Liver (tissue), 7 donors: ENCODE measurements at regions not wholly inside any gene's neighbourhood (a gene's known extent, or its start where the extent isn't known, plus 50 kb on each side); places are given as distances from the start of the nearest gene placed in this dataset.

Experiments
- DNase-seq: peaks from one replicate; pipeline ENCODE4 v3.0.0-alpha.2; 2017; ENCODE audit warnings: low spot score
- H3K27ac ChIP-seq, 2 donors: one replicate each; pipeline ENCODE4 v1.7.0; 2013; ENCODE audit warnings: inconsistent platforms in 2 of 2, low read length in 2 of 2, control low read depth in 1 of 2, low read depth in 1 of 2, mild to moderate bottlenecking in 1 of 2
- H3K27me3 ChIP-seq, 4 donors: one replicate each; pipeline versions ENCODE4 v1.6.1 to v1.7.0; 2013; ENCODE audit warnings: low read length in 3 of 4, inconsistent platforms in 1 of 4, mild to moderate bottlenecking in 1 of 4, moderate library complexity in 1 of 4; ENCODE audit not compliant: control insufficient read depth in 4 of 4, insufficient read depth in 4 of 4
- H3K36me3 ChIP-seq, 4 donors: one replicate each; pipeline versions ENCODE4 v1.6.1 to v1.7.0; 2013; ENCODE audit warnings: low read length in 3 of 4, mild to moderate bottlenecking in 3 of 4, low read depth in 1 of 4, moderate library complexity in 1 of 4; ENCODE audit not compliant: control insufficient read depth in 4 of 4, insufficient read depth in 3 of 4
- H3K4me1 ChIP-seq, 4 donors: one replicate each; pipeline versions ENCODE4 v1.6.1 to v1.7.0; 2013; ENCODE audit warnings: low read length in 3 of 4, mild to moderate bottlenecking in 3 of 4, moderate library complexity in 1 of 4; ENCODE audit not compliant: control insufficient read depth in 4 of 4, insufficient read depth in 4 of 4
- H3K4me3 ChIP-seq, 3 donors: one replicate each; pipeline versions ENCODE4 v1.6.1 to v1.7.0; 2013; ENCODE audit warnings: low read length in 3 of 3, control low read depth in 1 of 3, low read depth in 1 of 3, mild to moderate bottlenecking in 1 of 3
- H3K9ac ChIP-seq, 2 donors: one replicate each; pipeline ENCODE4 v1.7.0; 2013; ENCODE audit warnings: low read length in 2 of 2, mild to moderate bottlenecking in 2 of 2, moderate library complexity in 2 of 2, control low read depth in 1 of 2, low read depth in 1 of 2
- H3K9me3 ChIP-seq, 4 donors: one replicate each; pipeline versions ENCODE4 v1.6.1 to v1.7.0; 2013; ENCODE audit warnings: low read length in 3 of 4; ENCODE audit not compliant: control insufficient read depth in 4 of 4
- EGR1 ChIP-seq, 2 donors: IDR thresholded peaks; 2 replicates each; pipeline ENCODE4 v1.6.1; 2016 to 2018; ENCODE audit warnings: antibody characterized with exemption in 2 of 2, low read depth in 2 of 2
- FOXA1 ChIP-seq: IDR thresholded peaks from 2 replicates; pipeline ENCODE4 v1.6.1; 2016; ENCODE audit warnings: antibody characterized with exemption
- FOXA2 ChIP-seq: IDR thresholded peaks from 2 replicates; pipeline ENCODE4 v1.6.1; 2016; ENCODE audit warnings: antibody characterized with exemption
- GABPA ChIP-seq, 2 donors: IDR thresholded peaks in 1 of 2; conservative IDR thresholded peaks in 1 of 2; 2 replicates each; pipeline ENCODE4 v1.6.1; 2016; ENCODE audit warnings: antibody characterized with exemption in 2 of 2, mild to moderate bottlenecking in 1 of 2, moderate library complexity in 1 of 2
- HNF4A ChIP-seq, 2 donors: conservative IDR thresholded peaks; 2 replicates each; pipeline ENCODE4 v1.6.1; 2016; ENCODE audit warnings: antibody characterized with exemption in 2 of 2, mild to moderate bottlenecking in 2 of 2
- HNF4G ChIP-seq: IDR thresholded peaks from 2 replicates; pipeline ENCODE4 v1.6.1; 2016; ENCODE audit warnings: antibody characterized with exemption
- JUND ChIP-seq, 2 donors: IDR thresholded peaks; 2 replicates each; pipeline ENCODE4 v1.6.1; 2016; ENCODE audit warnings: antibody characterized with exemption in 2 of 2
- NR2F2 ChIP-seq: IDR thresholded peaks from 2 replicates; pipeline ENCODE4 v1.6.1; 2016; ENCODE audit warnings: antibody characterized with exemption
- RAD21 ChIP-seq, 2 donors: IDR thresholded peaks; 2 replicates each; pipeline ENCODE4 v1.6.1; 2016; ENCODE audit warnings: antibody characterized with exemption in 2 of 2, mild to moderate bottlenecking in 2 of 2
- RXRA ChIP-seq, 2 donors: IDR thresholded peaks; 2 replicates each; pipeline ENCODE4 v1.6.1; 2017 to 2018; ENCODE audit warnings: antibody characterized with exemption in 2 of 2, mild to moderate bottlenecking in 1 of 2
- SP1 ChIP-seq: IDR thresholded peaks from 2 replicates; pipeline ENCODE4 v1.6.1; 2018; ENCODE audit warnings: antibody characterized with exemption, mild to moderate bottlenecking
- TAF1 ChIP-seq: conservative IDR thresholded peaks from 2 replicates; pipeline ENCODE4 v1.6.1; 2016; ENCODE audit warnings: antibody characterized with exemption, mild to moderate bottlenecking
- YY1 ChIP-seq: IDR thresholded peaks from 2 replicates; pipeline ENCODE4 v1.6.1; 2016; ENCODE audit warnings: antibody characterized with exemption, mild to moderate bottlenecking
- WGBS: extraction: QIAGEN DNeasy Blood & Tissue Kit; methylation state at CpG from one replicate; pipeline ENCODE4 v1.1.7; 2013; 5-methylcytosine and 5-hydroxymethylcytosine counted together
- TF ChIP-seq, protein P1 (sequence below): IDR thresholded peaks from 2 replicates; pipeline ENCODE4 v1.6.1; 2016; ENCODE audit warnings: antibody characterized with exemption
- TF ChIP-seq, protein P2 (sequence below): IDR thresholded peaks from 2 replicates; pipeline ENCODE4 v1.6.1; 2016; ENCODE audit warnings: antibody characterized with exemption, mild to moderate bottlenecking
- TF ChIP-seq, protein P3 (sequence below): IDR thresholded peaks from 2 replicates; pipeline ENCODE4 v1.6.1; 2016; ENCODE audit warnings: antibody characterized with exemption
- TF ChIP-seq, protein P4 (sequence below): IDR thresholded peaks from 2 replicates; pipeline ENCODE4 v1.6.1; 2016; ENCODE audit warnings: antibody characterized with exemption
- donor health status: healthy.
- donor health status: healthy.
- donor health status: healthy.
- donor health status: healthy.

DNA sequence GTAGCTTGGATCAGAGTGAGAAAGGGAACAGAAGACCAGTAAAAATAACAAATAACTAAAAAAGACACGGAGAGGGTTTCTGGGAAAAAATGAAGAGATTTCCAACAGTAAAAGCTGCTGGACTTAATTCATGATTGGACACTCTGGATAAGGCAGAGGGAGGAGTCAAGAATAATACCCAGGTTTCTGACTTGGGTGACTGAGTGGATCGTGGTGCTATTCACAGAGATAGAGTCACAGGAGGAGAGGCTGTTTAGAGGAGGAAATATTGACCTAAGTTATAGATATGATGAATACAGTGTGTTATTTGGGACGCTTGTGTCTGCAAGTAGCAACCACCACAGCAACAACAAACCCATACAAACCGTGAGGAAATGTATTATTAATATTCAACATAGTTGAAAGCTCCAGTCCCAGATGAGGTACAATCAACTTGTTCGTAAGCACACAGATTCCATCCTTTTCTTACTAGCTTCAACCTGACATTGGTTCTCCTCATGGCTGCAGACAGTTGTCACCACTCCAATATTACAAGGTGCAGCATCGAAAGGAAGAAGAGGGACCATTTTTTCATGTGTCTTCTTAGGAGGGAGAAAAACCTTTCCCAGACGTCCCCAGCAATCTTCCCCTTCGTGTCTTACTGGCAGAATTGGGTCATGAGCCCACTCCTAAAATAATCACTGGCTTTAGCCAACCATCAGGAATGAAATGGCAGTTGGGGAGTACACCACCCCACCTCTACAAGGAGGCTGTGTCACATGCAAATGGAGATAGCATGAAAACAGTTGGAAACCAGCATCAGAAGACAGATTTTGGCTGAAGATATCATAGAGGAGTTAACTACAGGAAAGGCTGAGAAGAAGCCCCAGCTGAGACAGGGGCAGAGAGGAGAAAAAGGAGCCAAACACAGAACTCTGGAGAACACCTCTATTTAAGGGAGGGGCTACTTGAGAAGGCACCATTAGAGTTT is 387.8 kb downstream of the SHQ1 start:
- Histone ChIP-seq H3K36me3 (no peaks in the 10 kb centered on the region), H3K27me3 (no peaks in the 10 kb centered on the region), H3K4me3 (no peak overlapping the region), H3K9ac (no peak overlapping the region), H3K4me1 (peaks cover 7 to 25% (median 18%) of the 10 kb centered on the region in 4 donors), H3K27ac (no peak overlapping the region), H3K9me3 (no peaks in the 10 kb centered on the region)
- DNase-seq, result no peak
- 96% methylated on average over 8 of the region's 8 CpGs for WGBS
- TF ChIP-seq TAF1 (no peak), FOXA2 (no peak), JUND (IDR thresholded peaks at IDR 0.05) (no peak), NR2F2 (no peak), RXRA (IDR thresholded peaks at IDR 0.05) (no peak), FOXA1 (no peak), GABPA (IDR thresholded peaks at IDR 0.05 in 1 of 2, conservative IDR thresholded peaks at IDR 0.05 in 1 of 2) (no peak), YY1 (no peak), SP1 (no peak), RAD21 (IDR thresholded peaks at IDR 0.05) (no peak), HNF4G (no peak), HNF4A (conservative IDR thresholded peaks at IDR 0.05) (no peak)
- TF ChIP-seq, protein P1, sequence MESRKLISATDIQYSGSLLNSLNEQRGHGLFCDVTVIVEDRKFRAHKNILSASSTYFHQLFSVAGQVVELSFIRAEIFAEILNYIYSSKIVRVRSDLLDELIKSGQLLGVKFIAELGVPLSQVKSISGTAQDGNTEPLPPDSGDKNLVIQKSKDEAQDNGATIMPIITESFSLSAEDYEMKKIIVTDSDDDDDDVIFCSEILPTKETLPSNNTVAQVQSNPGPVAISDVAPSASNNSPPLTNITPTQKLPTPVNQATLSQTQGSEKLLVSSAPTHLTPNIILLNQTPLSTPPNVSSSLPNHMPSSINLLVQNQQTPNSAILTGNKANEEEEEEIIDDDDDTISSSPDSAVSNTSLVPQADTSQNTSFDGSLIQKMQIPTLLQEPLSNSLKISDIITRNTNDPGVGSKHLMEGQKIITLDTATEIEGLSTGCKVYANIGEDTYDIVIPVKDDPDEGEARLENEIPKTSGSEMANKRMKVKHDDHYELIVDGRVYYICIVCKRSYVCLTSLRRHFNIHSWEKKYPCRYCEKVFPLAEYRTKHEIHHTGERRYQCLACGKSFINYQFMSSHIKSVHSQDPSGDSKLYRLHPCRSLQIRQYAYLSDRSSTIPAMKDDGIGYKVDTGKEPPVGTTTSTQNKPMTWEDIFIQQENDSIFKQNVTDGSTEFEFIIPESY, result no peak
- TF ChIP-seq, protein P2, sequence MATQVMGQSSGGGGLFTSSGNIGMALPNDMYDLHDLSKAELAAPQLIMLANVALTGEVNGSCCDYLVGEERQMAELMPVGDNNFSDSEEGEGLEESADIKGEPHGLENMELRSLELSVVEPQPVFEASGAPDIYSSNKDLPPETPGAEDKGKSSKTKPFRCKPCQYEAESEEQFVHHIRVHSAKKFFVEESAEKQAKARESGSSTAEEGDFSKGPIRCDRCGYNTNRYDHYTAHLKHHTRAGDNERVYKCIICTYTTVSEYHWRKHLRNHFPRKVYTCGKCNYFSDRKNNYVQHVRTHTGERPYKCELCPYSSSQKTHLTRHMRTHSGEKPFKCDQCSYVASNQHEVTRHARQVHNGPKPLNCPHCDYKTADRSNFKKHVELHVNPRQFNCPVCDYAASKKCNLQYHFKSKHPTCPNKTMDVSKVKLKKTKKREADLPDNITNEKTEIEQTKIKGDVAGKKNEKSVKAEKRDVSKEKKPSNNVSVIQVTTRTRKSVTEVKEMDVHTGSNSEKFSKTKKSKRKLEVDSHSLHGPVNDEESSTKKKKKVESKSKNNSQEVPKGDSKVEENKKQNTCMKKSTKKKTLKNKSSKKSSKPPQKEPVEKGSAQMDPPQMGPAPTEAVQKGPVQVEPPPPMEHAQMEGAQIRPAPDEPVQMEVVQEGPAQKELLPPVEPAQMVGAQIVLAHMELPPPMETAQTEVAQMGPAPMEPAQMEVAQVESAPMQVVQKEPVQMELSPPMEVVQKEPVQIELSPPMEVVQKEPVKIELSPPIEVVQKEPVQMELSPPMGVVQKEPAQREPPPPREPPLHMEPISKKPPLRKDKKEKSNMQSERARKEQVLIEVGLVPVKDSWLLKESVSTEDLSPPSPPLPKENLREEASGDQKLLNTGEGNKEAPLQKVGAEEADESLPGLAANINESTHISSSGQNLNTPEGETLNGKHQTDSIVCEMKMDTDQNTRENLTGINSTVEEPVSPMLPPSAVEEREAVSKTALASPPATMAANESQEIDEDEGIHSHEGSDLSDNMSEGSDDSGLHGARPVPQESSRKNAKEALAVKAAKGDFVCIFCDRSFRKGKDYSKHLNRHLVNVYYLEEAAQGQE, result no peak
- TF ChIP-seq, protein P3, sequence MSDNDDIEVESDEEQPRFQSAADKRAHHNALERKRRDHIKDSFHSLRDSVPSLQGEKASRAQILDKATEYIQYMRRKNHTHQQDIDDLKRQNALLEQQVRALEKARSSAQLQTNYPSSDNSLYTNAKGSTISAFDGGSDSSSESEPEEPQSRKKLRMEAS, result no peak

DNA sequence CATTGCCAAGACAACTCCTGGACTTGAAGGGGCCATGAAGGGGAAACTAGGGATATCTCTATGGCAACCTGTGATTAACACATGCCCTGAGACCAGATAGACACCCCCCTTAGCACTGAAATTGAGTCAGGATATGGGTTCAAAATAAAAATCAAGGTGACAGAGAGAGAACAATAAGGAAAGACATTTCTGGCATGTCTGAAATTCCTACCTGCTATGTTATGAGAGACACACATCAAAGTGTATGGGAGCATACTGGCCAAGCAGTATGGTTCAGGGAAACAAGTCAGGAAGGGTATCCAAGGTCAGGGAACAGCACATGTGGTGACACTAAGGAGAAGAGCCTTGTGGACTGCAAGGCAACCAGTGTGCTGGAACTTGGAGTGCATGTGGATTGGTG is 388.7 kb downstream of the SHQ1 start:
- Histone ChIP-seq H3K4me3 (no peak overlapping the region), H3K9me3 (no peaks in the 10 kb centered on the region)
- TF ChIP-seq RAD21 (IDR thresholded peaks at IDR 0.05), result no peak
- TF ChIP-seq, protein P2, result no peak
- TF ChIP-seq HNF4G, result no peak
- no peak for TF ChIP-seq FOXA2
- no peak for TF ChIP-seq TAF1
- no peak for TF ChIP-seq JUND (IDR thresholded peaks at IDR 0.05)
- TF ChIP-seq, protein P1, result no peak
- no peak for TF ChIP-seq NR2F2
- TF ChIP-seq GABPA (IDR thresholded peaks at IDR 0.05 in 1 of 2, conservative IDR thresholded peaks at IDR 0.05 in 1 of 2), result no peak
- no peak for TF ChIP-seq HNF4A (conservative IDR thresholded peaks at IDR 0.05)
- TF ChIP-seq YY1, result no peak
- no peak for TF ChIP-seq FOXA1
- TF ChIP-seq SP1, result no peak
- TF ChIP-seq, protein P4, sequence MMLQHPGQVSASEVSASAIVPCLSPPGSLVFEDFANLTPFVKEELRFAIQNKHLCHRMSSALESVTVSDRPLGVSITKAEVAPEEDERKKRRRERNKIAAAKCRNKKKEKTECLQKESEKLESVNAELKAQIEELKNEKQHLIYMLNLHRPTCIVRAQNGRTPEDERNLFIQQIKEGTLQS, result no peak
- TF ChIP-seq EGR1 (IDR thresholded peaks at IDR 0.05; ENCODE audit: low read depth in 2 of 2), result no peak

More for the DNA sequence above, 388.7 kb downstream of the SHQ1 start:
- Histone ChIP-seq H3K9ac (no peak overlapping the region), H3K27me3 (no peaks in the 10 kb centered on the region), H3K36me3 (no peaks in the 10 kb centered on the region), H3K27ac (no peak overlapping the region), H3K4me1 (peaks cover 7 to 25% (median 18%) of the 10 kb centered on the region in 4 donors)
- no peak for DNase-seq
